SK-N-SH treated with all-trans-retinoic acid at 6 μM for 48 hours (cell line): ENCODE measurements at regions not wholly inside any gene's neighbourhood (a gene's known extent, or its start where the extent isn't known, plus 50 kb on each side); places are given as distances from the start of the nearest gene placed in this dataset.

Experiments
- ARNTL ChIP-seq: fragments of 450-650 bp; formaldehyde crosslinking; IDR thresholded peaks from 2 replicates; pipeline ENCODE4 v1.5.0; 2020; ENCODE audit warnings: low read depth, mild to moderate bottlenecking, moderate library complexity, borderline replicate concordance
- GLIS3 ChIP-seq: fragments of 250-450 bp; sonication (Bioruptor Pico); IDR thresholded peaks from 2 replicates; pipeline ENCODE4 v1.5.0; 2020; ENCODE audit warnings: mild to moderate bottlenecking, moderate library complexity
- ISL1 ChIP-seq: fragments of 250-450 bp; sonication (Bioruptor Pico); IDR thresholded peaks from 2 replicates; pipeline ENCODE4 v2.1.2; 2022; ENCODE audit warnings: mild to moderate bottlenecking, moderate library complexity
- OSR1 ChIP-seq: fragments of 250-450 bp; sonication (Bioruptor Pico); IDR thresholded peaks from 2 replicates; pipeline ENCODE4 v1.8.0; 2022; ENCODE audit warnings: moderate library complexity, mild to moderate bottlenecking, inconsistent platforms
- PATZ1 ChIP-seq: fragments of 250-450 bp; sonication (Bioruptor Pico); IDR thresholded peaks from 2 replicates; pipeline ENCODE4 v1.8.0; 2020; ENCODE audit warnings: mild to moderate bottlenecking, moderate library complexity, borderline replicate concordance
- POU6F1 ChIP-seq: fragments of 250-450 bp; sonication (Bioruptor Pico); IDR thresholded peaks from 2 replicates; pipeline ENCODE4 v1.8.0; 2021; ENCODE audit warnings: low read depth, mild to moderate bottlenecking, moderate library complexity, borderline replicate concordance
- RARB ChIP-seq: fragments of 250-450 bp; sonication (Bioruptor Pico); IDR thresholded peaks from 2 replicates; pipeline ENCODE4 v1.8.0; 2021; ENCODE audit warnings: mild to moderate bottlenecking, moderate library complexity
- SNAI2 ChIP-seq: fragments of 250-450 bp; sonication (Bioruptor Pico); IDR thresholded peaks from 2 replicates; pipeline ENCODE4 v1.5.0; 2020; ENCODE audit warnings: mild to moderate bottlenecking, moderate library complexity
- TSHZ2 ChIP-seq: fragments of 250-450 bp; sonication (Bioruptor Pico); IDR thresholded peaks from 2 replicates; pipeline ENCODE4 v1.5.0; 2020; ENCODE audit warnings: mild to moderate bottlenecking, moderate library complexity
- ZFP30 ChIP-seq: fragments of 450-650 bp; formaldehyde crosslinking; IDR thresholded peaks from 2 replicates; pipeline ENCODE4 v1.5.0; 2022; ENCODE audit warnings: mild to moderate bottlenecking, moderate library complexity

DNA sequence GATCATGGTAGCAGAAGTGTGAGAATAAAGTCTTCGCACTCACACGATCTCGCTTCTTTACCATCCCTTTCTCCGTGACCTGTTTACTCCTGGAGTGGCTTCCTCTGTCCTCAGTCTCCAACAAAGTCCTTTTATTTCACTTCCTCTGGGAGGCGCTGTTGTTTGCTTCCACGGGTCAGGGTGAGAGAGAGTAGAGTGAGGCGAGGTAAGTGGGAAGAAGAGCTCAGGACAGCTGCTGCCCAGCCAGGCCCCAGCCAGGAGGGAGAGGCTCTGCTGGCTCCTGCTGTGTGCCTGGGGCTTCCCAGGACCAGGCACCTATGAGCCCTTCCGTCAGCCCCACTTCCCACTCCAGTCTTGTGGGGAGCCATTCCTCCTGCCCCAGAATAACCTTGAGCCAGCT, 242.1 kb downstream of the FGF9 start:
- no peak for TF ChIP-seq POU6F1 (CRISPR knock-in tag)
- no peak for TF ChIP-seq RARB (CRISPR knock-in tag)
- TF ChIP-seq TSHZ2: no peak
- TF ChIP-seq ARNTL: no peak
- no peak for TF ChIP-seq SNAI2 (CRISPR knock-in tag)
- TF ChIP-seq ISL1 (CRISPR knock-in tag): no peak
- no peak for TF ChIP-seq OSR1
- TF ChIP-seq PATZ1 (CRISPR knock-in tag): no peak
- no peak for TF ChIP-seq ZFP30
- TF ChIP-seq GLIS3 (CRISPR knock-in tag): no peak
